Stimulated activated naive CD8-positive, alpha-beta T cell treated with anti-CD3 and anti-CD28 coated beads, Interleukin-15, Interleukin-2, amounts not matched to agents 100 ng/mL and 50 ng/mL, for 24 hours (primary cell): ENCODE measurements at regions not wholly inside any gene's neighbourhood (a gene's known extent, or its start where the extent isn't known, plus 50 kb on each side); places are given as distances from the start of the nearest gene placed in this dataset.
A peak's percentile ranks its signal among the peaks of the same experiment; 100 is the strongest.
"Not testable (repeated sequence)": the region's sequence is repeated elsewhere in the genome, so short reads cannot be mapped to it uniquely, and the experiment has no call there.

Source experiments
- H3K27ac Mint-ChIP-seq: one replicate; pipeline ENCODE4 v1.8.0; 2021; ENCODE audit warnings: mild to moderate bottlenecking, mixed read lengths
- H3K27me3 Mint-ChIP-seq: one replicate; pipeline ENCODE4 v1.8.0; 2021; ENCODE audit warnings: mixed read lengths
- H3K36me3 Mint-ChIP-seq: one replicate; pipeline ENCODE4 v1.8.0; 2021; ENCODE audit warnings: low read depth, mixed read lengths
- H3K4me1 Mint-ChIP-seq: one replicate; pipeline ENCODE4 v1.8.0; 2021; ENCODE audit warnings: low read depth, mixed read lengths
- H3K4me3 Mint-ChIP-seq: one replicate; pipeline ENCODE4 v1.8.0; 2021; ENCODE audit warnings: mild to moderate bottlenecking, mixed read lengths
- H3K9me3 Mint-ChIP-seq: one replicate; pipeline ENCODE4 v1.8.0; 2021; ENCODE audit warnings: mixed read lengths

DNA sequence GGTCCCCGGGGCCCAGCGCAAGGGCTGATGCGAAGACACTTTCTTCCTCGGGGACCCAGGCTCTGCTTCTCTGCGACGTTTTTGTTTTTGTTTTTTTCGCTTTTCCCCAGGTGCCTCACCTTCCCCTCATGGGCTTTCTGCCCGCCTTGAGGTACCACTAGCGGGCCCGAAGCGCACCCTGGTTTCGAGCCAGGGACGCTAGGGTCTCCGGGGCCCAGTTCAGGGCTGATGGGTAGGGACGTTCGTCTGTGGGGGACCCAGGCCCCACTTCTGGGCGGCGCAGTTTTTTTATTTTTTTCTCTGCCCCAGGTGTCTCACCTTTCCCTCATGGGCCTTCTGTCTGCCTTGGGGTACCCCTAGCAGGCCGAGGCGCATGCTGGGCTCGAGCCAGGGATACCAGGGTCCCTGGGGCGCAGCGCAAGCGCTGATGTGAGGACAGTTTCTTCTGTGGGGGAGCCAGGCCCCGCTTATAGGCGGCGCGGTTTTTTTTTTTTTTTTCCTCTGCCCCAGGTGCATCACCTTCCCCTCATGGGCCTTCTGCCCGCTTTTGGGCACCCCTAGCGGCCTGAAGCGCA lies 530.0 kb downstream of the FOXD4L4 start:
- H3K36me3 Mint-ChIP-seq, H3K4me1 Mint-ChIP-seq, H3K4me3 Mint-ChIP-seq, H3K27me3 Mint-ChIP-seq, H3K9me3 Mint-ChIP-seq, H3K27ac Mint-ChIP-seq: not testable (repeated sequence)

DNA sequence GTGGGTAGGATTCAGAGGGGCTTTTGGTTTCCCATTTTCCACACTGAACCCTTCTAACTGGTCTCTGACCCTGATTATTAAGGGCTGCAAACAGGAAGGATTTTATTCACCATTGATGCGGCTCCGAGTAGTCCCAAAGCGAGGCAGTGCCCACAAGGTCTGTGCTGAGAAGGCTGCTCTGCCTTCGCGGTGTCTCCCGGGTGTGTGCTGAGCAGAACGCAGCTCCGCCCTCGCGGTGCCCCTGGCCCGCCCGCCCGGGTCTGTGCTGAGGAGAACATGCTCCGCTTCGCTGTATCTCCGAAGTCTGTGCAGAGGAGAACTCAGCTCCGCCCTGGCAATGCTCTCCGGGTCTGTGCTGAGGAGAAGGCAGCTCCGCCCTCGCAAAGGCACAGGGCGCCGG lies 530.7 kb downstream of the FOXD4L4 start:
- H3K36me3 Mint-ChIP-seq, H3K4me1 Mint-ChIP-seq, H3K9me3 Mint-ChIP-seq, H3K27ac Mint-ChIP-seq, H3K27me3 Mint-ChIP-seq, H3K4me3 Mint-ChIP-seq: not testable (repeated sequence)

DNA sequence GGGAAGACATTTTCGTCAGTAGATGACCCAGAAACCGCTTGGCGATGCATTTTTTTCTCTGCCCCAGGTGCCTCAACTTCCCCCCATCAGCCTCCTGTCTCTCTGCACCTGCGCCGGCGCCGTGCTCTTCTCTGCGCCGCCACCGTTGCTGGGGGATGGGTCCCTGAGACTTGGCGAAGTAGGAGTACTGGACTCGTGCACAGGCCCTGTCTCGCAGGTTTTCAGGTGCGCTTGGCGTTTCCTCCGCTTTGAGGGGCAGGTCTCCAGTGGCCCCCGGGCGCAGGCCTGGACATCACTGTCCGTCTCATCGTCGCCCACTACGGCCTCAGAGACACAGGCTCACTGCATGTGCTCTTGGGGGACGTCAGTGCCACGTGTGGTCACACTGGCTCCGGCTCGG lies 532.1 kb downstream of the FOXD4L4 start:
- H3K4me1 Mint-ChIP-seq, H3K4me3 Mint-ChIP-seq, H3K36me3 Mint-ChIP-seq, H3K9me3 Mint-ChIP-seq, H3K27me3 Mint-ChIP-seq, H3K27ac Mint-ChIP-seq: not testable (repeated sequence)

DNA sequence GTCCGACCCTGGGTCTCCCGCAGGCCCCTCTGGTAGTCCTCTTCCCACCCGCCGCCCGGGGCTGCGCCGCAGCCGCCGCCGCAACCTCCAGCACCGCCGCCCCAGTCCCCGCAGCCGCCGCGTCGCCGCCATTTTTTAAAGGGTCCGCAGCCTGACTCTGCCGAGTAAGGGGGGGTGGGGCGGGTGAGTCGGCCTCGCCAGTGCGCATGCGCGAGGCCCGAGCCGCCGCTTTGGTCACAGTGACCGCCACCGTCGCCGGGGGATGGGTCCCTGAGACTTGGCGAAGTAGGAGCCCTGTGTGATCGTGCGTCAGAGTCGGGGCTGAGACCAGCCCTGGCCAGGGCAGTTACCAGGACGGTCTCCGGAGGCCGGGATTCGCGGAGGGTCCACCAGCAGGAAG lies 532.8 kb downstream of the FOXD4L4 start:
- not testable (repeated sequence) for H3K36me3 Mint-ChIP-seq, H3K27me3 Mint-ChIP-seq, H3K4me1 Mint-ChIP-seq, H3K9me3 Mint-ChIP-seq
- H3K4me3 Mint-ChIP-seq = peak overlapping the region; percentile 81
- H3K27ac Mint-ChIP-seq = peak overlapping the region; percentile 82

DNA sequence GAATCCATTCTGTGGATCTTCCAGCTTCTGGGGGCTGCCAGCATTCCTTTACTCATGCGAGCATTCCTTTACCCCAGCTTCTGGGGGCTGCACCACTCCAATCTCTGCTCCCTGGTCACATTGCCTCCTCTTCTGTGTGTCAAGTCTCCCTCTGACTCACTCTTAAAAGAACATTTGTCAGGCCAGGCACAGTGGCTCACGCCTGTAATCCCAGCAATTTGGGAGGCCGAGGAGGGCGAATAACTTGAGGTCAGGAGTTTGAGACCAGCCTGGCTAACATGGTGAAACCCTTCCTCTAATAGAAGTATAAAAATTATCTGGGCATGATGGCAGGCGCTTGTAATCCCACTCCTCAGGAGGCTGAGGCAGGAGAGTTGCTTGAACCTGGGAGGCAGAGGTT lies 541.9 kb downstream of the FOXD4L4 start:
- H3K9me3 Mint-ChIP-seq, H3K27ac Mint-ChIP-seq, H3K4me3 Mint-ChIP-seq, H3K27me3 Mint-ChIP-seq, H3K36me3 Mint-ChIP-seq, H3K4me1 Mint-ChIP-seq: not testable (repeated sequence)
